ENCODE measurements at regions not wholly inside any gene's neighbourhood (a gene's known extent, or its start where the extent isn't known, plus 50 kb on each side); places are given as distances from the start of the nearest gene placed in this dataset.

- TF ChIP-seq POLR2A (IDR thresholded peaks at IDR 0.05) (no peak), CTCF (IDR thresholded peaks at IDR 0.05) (no peak)
These were observed 392.5 kb downstream of the ADAMTS20 start for GRCh38 chr12:43159506-43159905.

Data from tibial nerve (tissue), 3 donors.